ENCODE measurements at regions not wholly inside any gene's neighbourhood (a gene's known extent, or its start where the extent isn't known, plus 50 kb on each side); places are given as distances from the start of the nearest gene placed in this dataset.

DNA sequence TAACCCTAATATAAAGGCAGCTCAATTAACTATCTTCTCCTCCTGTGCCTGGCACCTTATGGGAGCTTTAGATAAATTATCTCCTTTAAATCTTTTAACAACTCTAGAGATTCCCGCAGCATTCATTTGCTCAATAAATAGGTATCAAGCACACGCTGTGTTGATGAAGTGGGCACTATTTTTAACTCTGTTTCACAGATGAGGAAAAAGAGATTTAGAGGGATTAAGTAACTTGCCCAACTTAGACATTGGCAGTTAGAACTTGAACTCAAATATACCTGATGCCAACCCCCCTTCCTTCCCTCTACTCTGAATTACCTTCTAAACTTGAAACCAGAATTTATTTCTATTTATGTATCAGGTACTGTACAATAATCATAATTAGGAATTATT lies 112.4 kb downstream of the SH3TC2 start:
- no peak overlapping the region for H2AFZ ChIP-seq (ENCODE audit: low read length, unreplicated experiment)
- H3K27ac ChIP-seq (ENCODE audit: low read depth, low read length), result no peak overlapping the region
- no peaks in the 10 kb centered on the region for H3K36me3 ChIP-seq (ENCODE audit: insufficient read depth, low read length)
- no peaks in the 10 kb centered on the region for H3K27me3 ChIP-seq (ENCODE audit: insufficient read depth, low read length)
- H3K79me2 ChIP-seq (ENCODE audit: control insufficient read depth, insufficient read depth, low read length, unreplicated experiment), result no peaks in the 10 kb centered on the region
- no peaks in the 10 kb centered on the region for H3K4me1 ChIP-seq (ENCODE audit: control insufficient read depth, insufficient read depth, low read length, unreplicated experiment)
- no peak overlapping the region for H3K4me3 ChIP-seq (ENCODE audit: low read depth, low read length)

- Histone ChIP-seq H3K27me3 (ENCODE audit: insufficient read depth, low read length) (no peaks in the 10 kb centered on the region), H2AFZ (ENCODE audit: low read length, unreplicated experiment) (no peak overlapping the region), H3K4me1 (ENCODE audit: control insufficient read depth, insufficient read depth, low read length, unreplicated experiment) (no peaks in the 10 kb centered on the region), H3K4me3 (ENCODE audit: low read depth, low read length) (no peak overlapping the region), H3K36me3 (ENCODE audit: insufficient read depth, low read length) (no peaks in the 10 kb centered on the region), H3K79me2 (ENCODE audit: control insufficient read depth, insufficient read depth, low read length, unreplicated experiment) (no peaks in the 10 kb centered on the region), H3K27ac (ENCODE audit: low read depth, low read length) (no peak overlapping the region)
Measured at GRCh38 chr5:148950892-148951291, 112.0 kb downstream of the SH3TC2 start.

GRCh38 chr5:148951612-148952011 lies 111.2 kb downstream of the SH3TC2 start:
- H3K27ac ChIP-seq (ENCODE audit: low read depth, low read length), result no peak overlapping the region
- no peaks in the 10 kb centered on the region for H3K36me3 ChIP-seq (ENCODE audit: insufficient read depth, low read length)
- H3K27me3 ChIP-seq (ENCODE audit: insufficient read depth, low read length), result no peaks in the 10 kb centered on the region
- H2AFZ ChIP-seq (ENCODE audit: low read length, unreplicated experiment), result no peak overlapping the region
- H3K4me1 ChIP-seq (ENCODE audit: control insufficient read depth, insufficient read depth, low read length, unreplicated experiment), result no peaks in the 10 kb centered on the region
- no peaks in the 10 kb centered on the region for H3K79me2 ChIP-seq (ENCODE audit: control insufficient read depth, insufficient read depth, low read length, unreplicated experiment)
- no peak overlapping the region for H3K4me3 ChIP-seq (ENCODE audit: low read depth, low read length)

DNA sequence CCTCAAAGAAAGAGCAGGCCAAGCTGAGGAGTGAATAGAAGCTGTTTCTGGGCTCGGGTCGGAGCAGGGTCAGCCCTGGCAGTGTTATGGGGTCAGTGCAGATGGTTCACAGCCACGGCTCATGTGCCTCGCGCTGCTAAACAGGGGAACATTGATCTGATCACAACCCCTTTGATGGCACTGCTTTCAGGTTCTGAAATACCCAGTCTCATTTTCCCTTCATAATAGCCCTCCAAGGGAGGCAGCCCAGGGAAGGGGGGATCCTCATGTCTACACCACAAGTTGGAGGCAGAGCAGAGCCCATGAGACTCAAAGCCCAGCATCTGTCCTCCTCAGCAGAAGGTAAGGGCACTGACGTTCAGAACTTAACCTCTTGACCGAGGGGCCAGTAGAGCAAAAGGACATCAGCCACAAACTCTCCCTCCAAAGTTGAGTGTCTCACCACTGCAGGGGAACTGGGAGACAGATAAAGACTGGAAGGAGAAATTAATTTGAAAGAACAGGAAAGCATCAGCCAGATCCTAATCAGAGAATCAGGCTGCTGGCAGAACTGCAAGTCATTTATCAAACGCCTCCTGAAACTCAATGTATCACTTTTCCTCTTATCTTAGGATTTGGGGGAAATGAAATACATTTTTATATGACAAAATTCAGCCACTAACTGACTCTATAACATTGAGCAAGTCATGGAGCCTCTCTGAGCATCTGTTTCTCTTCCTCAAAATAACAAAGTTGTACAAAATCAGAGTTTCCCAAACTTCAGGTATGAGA lies 110.6 kb downstream of the SH3TC2 start:
- Histone ChIP-seq H3K36me3 (ENCODE audit: insufficient read depth, low read length) (no peaks in the 10 kb centered on the region), H3K4me1 (ENCODE audit: control insufficient read depth, insufficient read depth, low read length, unreplicated experiment) (no peaks in the 10 kb centered on the region), H3K4me3 (ENCODE audit: low read depth, low read length) (no peak overlapping the region), H2AFZ (ENCODE audit: low read length, unreplicated experiment) (no peak overlapping the region), H3K79me2 (ENCODE audit: control insufficient read depth, insufficient read depth, low read length, unreplicated experiment) (no peaks in the 10 kb centered on the region), H3K27me3 (ENCODE audit: insufficient read depth, low read length) (no peaks in the 10 kb centered on the region), H3K27ac (ENCODE audit: low read depth, low read length) (no peak overlapping the region)

DNA sequence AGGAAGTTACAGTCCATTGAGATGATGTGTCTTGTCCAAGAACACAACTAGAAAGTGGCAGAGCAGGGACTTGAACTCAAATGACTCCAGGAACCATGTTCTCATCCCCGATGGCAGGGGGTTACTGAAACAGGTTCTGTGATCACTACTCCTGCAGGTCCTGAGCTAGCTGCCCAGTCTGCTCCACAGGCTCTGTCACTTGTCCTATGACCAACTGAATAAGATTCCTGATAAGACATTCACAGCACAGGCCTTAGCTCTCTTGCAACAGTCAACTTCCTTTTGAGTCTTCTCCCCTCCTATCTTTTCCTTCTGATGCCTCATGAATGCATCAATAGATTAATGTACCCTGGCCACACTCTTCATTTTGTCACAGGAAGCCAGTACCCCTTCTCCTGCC lies 109.2 kb downstream of the SH3TC2 start:
- Histone ChIP-seq H3K27ac (ENCODE audit: low read depth, low read length) (no peak overlapping the region), H3K79me2 (ENCODE audit: control insufficient read depth, insufficient read depth, low read length, unreplicated experiment) (no peaks in the 10 kb centered on the region), H3K4me1 (ENCODE audit: control insufficient read depth, insufficient read depth, low read length, unreplicated experiment) (no peaks in the 10 kb centered on the region), H3K4me3 (ENCODE audit: low read depth, low read length) (no peak overlapping the region), H3K27me3 (ENCODE audit: insufficient read depth, low read length) (no peaks in the 10 kb centered on the region), H3K36me3 (ENCODE audit: insufficient read depth, low read length) (no peaks in the 10 kb centered on the region), H2AFZ (ENCODE audit: low read length, unreplicated experiment) (no peak overlapping the region)
